Endothelial cell of umbilical vein (primary cell): ENCODE measurements at regions not wholly inside any gene's neighbourhood (a gene's known extent, or its start where the extent isn't known, plus 50 kb on each side); places are given as distances from the start of the nearest gene placed in this dataset.

ENCODE experiments used
- BruUV-seq: library from RNA; stranded (reverse); fragments of 400-500 nt; replicated peaks from 2 replicates; lab custom pipeline; 2021; lab: Mats Ljungman, UMichigan
- CTCF ChIA-PET: fragments of 300-600, 350-600 bp; sonication (Branson Sonifier 250); formaldehyde crosslinking; loops from one replicate; lab custom pipeline; 2021; ENCODE audit warnings: antibody characterized with exemption, inconsistent platforms; lab: Charles Lee
- POLR2A ChIA-PET: fragments of 300-600, 350-600 bp; sonication (Branson Sonifier 250); formaldehyde crosslinking; loops from one replicate; lab custom pipeline; 2021; ENCODE audit warnings: antibody characterized with exemption, inconsistent platforms; lab: Charles Lee
- DNase-seq: peaks from one replicate; pipeline ENCODE4 v3.0.0-alpha.2; 2011; ENCODE audit warnings: low read depth, low spot score
- FAIRE-seq: peaks from 2 replicates; lab custom pipeline; 2011; peaks lifted over from hg19 to GRCh38; lab: Jason Lieb, UNC
- H2AFZ ChIP-seq: 2 replicates; pipeline ENCODE4 v1.6.0; 2012; ENCODE audit warnings: low read depth, low read length, control low read depth, inconsistent platforms
- H3K27ac ChIP-seq: 2 replicates; pipeline ENCODE4 v1.5.1; 2011; ENCODE audit warnings: low read depth, mild to moderate bottlenecking, control low read depth, low read length, moderate library complexity; ENCODE audit not compliant: insufficient read depth
- H3K27me3 ChIP-seq, 2 experiments: 2 replicates each; pipeline versions ENCODE4 v1.6.0 to v1.6.1; 2011; ENCODE audit warnings: low read length in 2 of 2, mixed read lengths in 1 of 2; ENCODE audit not compliant: control insufficient read depth in 2 of 2, insufficient read depth in 2 of 2
- H3K36me3 ChIP-seq, 2 experiments: 2 replicates in 1 of 2; 3 replicates in 1 of 2; pipeline ENCODE4 v1.5.1; 2011; ENCODE audit warnings: low read length in 2 of 2, mild to moderate bottlenecking in 1 of 2, moderate library complexity in 1 of 2; ENCODE audit not compliant: control insufficient read depth in 2 of 2, insufficient read depth in 2 of 2; ENCODE audit errors: extremely low read depth in 1 of 2
- H3K4me1 ChIP-seq: 3 replicates; pipeline ENCODE4 v1.5.1; 2011; ENCODE audit warnings: mild to moderate bottlenecking, low read length; ENCODE audit not compliant: control insufficient read depth, insufficient read depth; ENCODE audit errors: extremely low read depth
- H3K4me2 ChIP-seq: 2 replicates; pipeline ENCODE4 v1.6.1; 2011; ENCODE audit warnings: low read length, control low read depth, mixed read lengths; ENCODE audit not compliant: insufficient read depth
- H3K4me3 ChIP-seq, 3 experiments: fragments of 200-600 bp in 1 of 3; sonication (generic), shearing (Covaris generic) in 1 of 3; replicated peaks in 1 of 3; 2 replicates each; pipeline ENCODE4 v1.5.1; 2011 to 2016; ENCODE audit warnings: control low read depth in 3 of 3, low read length in 3 of 3, mild to moderate bottlenecking in 2 of 3, inconsistent platforms in 1 of 3, low read depth in 1 of 3, moderate library complexity in 1 of 3; ENCODE audit not compliant: insufficient read depth in 1 of 3
- H3K79me2 ChIP-seq: 2 replicates; pipeline ENCODE4 v1.6.0; 2012; ENCODE audit warnings: low read length, inconsistent platforms; ENCODE audit not compliant: control insufficient read depth, insufficient read depth
- H3K9ac ChIP-seq: replicated peaks from 2 replicates; pipeline ENCODE3; 2011; ENCODE audit warnings: low read length, control low read depth; ENCODE audit not compliant: insufficient read depth; ENCODE audit errors: extremely low read depth
- H3K9me1 ChIP-seq: replicated peaks from 3 replicates; pipeline ENCODE4 v1.6.0; 2011; ENCODE audit warnings: mild to moderate bottlenecking, low read length; ENCODE audit not compliant: control insufficient read depth, insufficient read depth; ENCODE audit errors: extremely low read depth
- H3K9me3 ChIP-seq: replicated peaks from 2 replicates; pipeline ENCODE4 v1.5.1; 2012; ENCODE audit warnings: low read length, inconsistent platforms; ENCODE audit not compliant: control insufficient read depth, insufficient read depth
- H4K20me1 ChIP-seq: replicated peaks from 2 replicates; pipeline ENCODE3; 2011; ENCODE audit warnings: mild to moderate bottlenecking, low read length; ENCODE audit not compliant: control insufficient read depth, insufficient read depth; ENCODE audit errors: extremely low read depth
- EZH2 ChIP-seq: IDR thresholded peaks from 2 replicates; pipeline ENCODE4 v1.6.1; 2012; ENCODE audit warnings: borderline replicate concordance, low read depth, mild to moderate bottlenecking, moderate library complexity, low read length, inconsistent platforms; ENCODE audit not compliant: severe bottlenecking
- FOS ChIP-seq: IDR thresholded peaks from 2 replicates; pipeline ENCODE4 v1.6.1; 2011; ENCODE audit warnings: mild to moderate bottlenecking, low read length, moderate library complexity, borderline replicate concordance; ENCODE audit not compliant: insufficient read depth
- GATA2 ChIP-seq: IDR thresholded peaks from 2 replicates; pipeline ENCODE4 v1.7.0; 2011; ENCODE audit warnings: low read depth, mild to moderate bottlenecking, moderate library complexity, mixed read lengths, low read length; ENCODE audit not compliant: insufficient read length, insufficient read depth
- JUN ChIP-seq: IDR thresholded peaks from 2 replicates; pipeline ENCODE4 v1.6.1; 2011; ENCODE audit warnings: borderline replicate concordance, low read depth; ENCODE audit not compliant: insufficient read length, insufficient read depth
- MYC ChIP-seq: IDR thresholded peaks from one replicate; pipeline ENCODE4 v1.6.1; 2011; ENCODE audit warnings: mild to moderate bottlenecking, low read depth, low read length
- POLR2A ChIP-seq: IDR thresholded peaks from 2 replicates; pipeline ENCODE4 v1.6.1; 2012; ENCODE audit warnings: low read depth, mild to moderate bottlenecking, control low read depth, low read length
- POLR2AphosphoS5 ChIP-seq: IDR thresholded peaks from 2 replicates; pipeline ENCODE4 v1.6.1; 2012; ENCODE audit warnings: low read depth, mild to moderate bottlenecking, control low read depth, low read length, moderate library complexity; ENCODE audit not compliant: insufficient read depth
- dilution Hi-C: fragments of 300-500 bp; cut with MboI; formaldehyde crosslinking; loops from one replicate; pipeline ENCODE4 v1.15.0; 2019; ENCODE audit warnings: low sequenced_read_pairs; ENCODE audit not compliant: extremely low pct_ligation_motif_present
- intact Hi-C: fragments of 100-400 bp; cut with micrococcal nuclease; formaldehyde crosslinking; loops from one replicate; pipeline ENCODE4 v1.10.0; 2022
- TF ChIP-seq, protein P1 (sequence below), 2 donors: IDR thresholded peaks; 1 replicate in 1 of 2; 2 replicates in 1 of 2; pipeline ENCODE4 v1.5.1; 2011; ENCODE audit warnings: low read length in 2 of 2, mild to moderate bottlenecking in 2 of 2, moderate library complexity in 2 of 2, control low read depth in 1 of 2, inconsistent platforms in 1 of 2, low read depth in 1 of 2; ENCODE audit not compliant: insufficient read depth in 1 of 2; ENCODE audit errors: extremely low read depth in 1 of 2
- TF ChIP-seq, protein P2 (sequence below): IDR thresholded peaks from 2 replicates; pipeline ENCODE4 v1.6.1; 2011; ENCODE audit not compliant: insufficient read depth, insufficient read length

DNA sequence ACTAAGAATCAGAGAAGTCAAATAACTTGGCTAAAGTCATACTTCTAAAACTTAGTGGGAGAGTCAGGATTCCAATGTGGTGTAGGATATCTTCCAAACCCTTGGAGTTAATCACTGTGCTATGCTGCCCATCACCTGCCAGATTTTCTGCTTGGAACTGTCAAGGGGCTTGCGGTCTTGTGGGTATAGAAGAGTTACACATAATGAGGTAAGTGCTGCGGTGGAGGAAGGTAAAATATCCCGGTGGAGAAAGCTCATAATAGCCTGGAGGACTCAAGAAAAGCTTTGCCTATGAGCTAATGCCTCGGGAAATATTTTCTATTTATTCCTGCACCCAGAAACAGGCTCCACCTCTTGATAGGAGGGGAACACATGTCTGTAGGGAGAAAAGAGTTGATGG lies 195.6 kb downstream of the UTP18 start:
- H3K9me3 ChIP-seq = no peaks in the 10 kb centered on the region
- dilution Hi-C loops (no loop called here), intact Hi-C loops (no loop called here)
- no peak for DNase-seq
- H3K4me3 ChIP-seq = no peak overlapping the region
- FAIRE-seq = no peak
- no peaks in the 10 kb centered on the region for H3K9me1 ChIP-seq
- no peaks in the 10 kb centered on the region for H3K36me3 ChIP-seq
- no peaks in the 10 kb centered on the region for H3K79me2 ChIP-seq
- no TSS peak for BruUV-seq
- CTCF ChIA-PET = no interaction called here
- no peaks in the 10 kb centered on the region for H3K27me3 ChIP-seq
- TF ChIP-seq POLR2AphosphoS5 = no peak
- no peak for TF ChIP-seq FOS
- TF ChIP-seq, protein P1, sequence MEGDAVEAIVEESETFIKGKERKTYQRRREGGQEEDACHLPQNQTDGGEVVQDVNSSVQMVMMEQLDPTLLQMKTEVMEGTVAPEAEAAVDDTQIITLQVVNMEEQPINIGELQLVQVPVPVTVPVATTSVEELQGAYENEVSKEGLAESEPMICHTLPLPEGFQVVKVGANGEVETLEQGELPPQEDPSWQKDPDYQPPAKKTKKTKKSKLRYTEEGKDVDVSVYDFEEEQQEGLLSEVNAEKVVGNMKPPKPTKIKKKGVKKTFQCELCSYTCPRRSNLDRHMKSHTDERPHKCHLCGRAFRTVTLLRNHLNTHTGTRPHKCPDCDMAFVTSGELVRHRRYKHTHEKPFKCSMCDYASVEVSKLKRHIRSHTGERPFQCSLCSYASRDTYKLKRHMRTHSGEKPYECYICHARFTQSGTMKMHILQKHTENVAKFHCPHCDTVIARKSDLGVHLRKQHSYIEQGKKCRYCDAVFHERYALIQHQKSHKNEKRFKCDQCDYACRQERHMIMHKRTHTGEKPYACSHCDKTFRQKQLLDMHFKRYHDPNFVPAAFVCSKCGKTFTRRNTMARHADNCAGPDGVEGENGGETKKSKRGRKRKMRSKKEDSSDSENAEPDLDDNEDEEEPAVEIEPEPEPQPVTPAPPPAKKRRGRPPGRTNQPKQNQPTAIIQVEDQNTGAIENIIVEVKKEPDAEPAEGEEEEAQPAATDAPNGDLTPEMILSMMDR (IDR thresholded peaks at IDR 0.05; ENCODE audit: extremely low read depth in 1 of 2, insufficient read depth in 1 of 2, low read depth in 1 of 2, low read length in 2 of 2) = no peak
- TF ChIP-seq POLR2A = no peak
- TF ChIP-seq GATA2 = no peak
- TF ChIP-seq MYC = no peak
- TF ChIP-seq JUN = no peak
- TF ChIP-seq, protein P2, sequence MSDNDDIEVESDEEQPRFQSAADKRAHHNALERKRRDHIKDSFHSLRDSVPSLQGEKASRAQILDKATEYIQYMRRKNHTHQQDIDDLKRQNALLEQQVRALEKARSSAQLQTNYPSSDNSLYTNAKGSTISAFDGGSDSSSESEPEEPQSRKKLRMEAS = no peak
- no peak for TF ChIP-seq EZH2
- H3K9ac ChIP-seq = no peak overlapping the region
- POLR2A ChIA-PET = no interaction called here
- H4K20me1 ChIP-seq = no peaks in the 10 kb centered on the region
- no peak overlapping the region for H3K4me2 ChIP-seq
- H3K27ac ChIP-seq = no peak overlapping the region
- H3K4me1 ChIP-seq = no peaks in the 10 kb centered on the region
- H2AFZ ChIP-seq = no peak overlapping the region
